GM12878 (cell line): ENCODE measurements at regions not wholly inside any gene's neighbourhood (a gene's known extent, or its start where the extent isn't known, plus 50 kb on each side); places are given as distances from the start of the nearest gene placed in this dataset.

Experiments
- ATAC-seq: fragments of 200-7000 bp; cut with Tn5 transposase; 3 replicates; pipeline ENCODE4 v1.9.1; 2020; ENCODE audit warnings: mild to moderate bottlenecking, moderate library complexity
- BruUV-seq: library from RNA; stranded (reverse); fragments of 400-500 nt; replicated peaks from 2 replicates; lab custom pipeline; 2021; lab: Mats Ljungman, UMichigan
- CTCF ChIA-PET: fragments of 300-600 bp; sonication (Branson Sonifier 250); formaldehyde crosslinking; extraction: SDS; loops from one replicate; lab custom pipeline; 2021; ENCODE audit warnings: inconsistent platforms; lab: Yijun Ruan, JAX
- POLR2A ChIA-PET: fragments of 350-600 bp; formaldehyde crosslinking; extraction: SDS; loops from one replicate; lab custom pipeline; 2021; ENCODE audit warnings: inconsistent platforms; lab: Charles Lee
- RAD21 ChIA-PET: fragments of 300-600 bp; sonication (Branson Sonifier 250); formaldehyde crosslinking; loops from one replicate; lab custom pipeline; 2023; ENCODE audit warnings: antibody characterized with exemption; ENCODE audit not compliant: unreplicated experiment; lab: Charles Lee
- SMC1A ChIA-PET: fragments of 300-600 bp; sonication (Branson Sonifier 250); formaldehyde crosslinking; loops from one replicate; lab custom pipeline; 2023; ENCODE audit not compliant: unreplicated experiment, uncharacterized antibody; lab: Charles Lee
- DNase-seq: peaks from one replicate; pipeline ENCODE4 v3.0.0-alpha.2; 2011; ENCODE audit warnings: low read depth, low spot score
- FAIRE-seq: peaks from 3 replicates; lab custom pipeline; 2011; peaks lifted over from hg19 to GRCh38; lab: Jason Lieb, UNC
- H2AFZ ChIP-seq: 2 replicates; pipeline ENCODE4 v1.6.0; 2011; ENCODE audit warnings: low read depth, low read length, control low read depth; ENCODE audit not compliant: control insufficient read depth
- H3K27ac ChIP-seq: 2 replicates; pipeline ENCODE4 v1.5.1; 2011; ENCODE audit warnings: control low read depth; ENCODE audit not compliant: control insufficient read depth, insufficient read depth
- H3K27me3 ChIP-seq, 2 experiments: replicated peaks in 1 of 2; 2 replicates each; pipeline versions ENCODE4 v1.6.0 to v1.6.1; 2011; ENCODE audit warnings: low read length in 1 of 2; ENCODE audit not compliant: control insufficient read depth in 2 of 2, insufficient read depth in 2 of 2
- H3K36me3 ChIP-seq, 2 experiments: 2 replicates each; pipeline ENCODE4 v1.5.1; 2011; ENCODE audit warnings: low read length in 1 of 2; ENCODE audit not compliant: control insufficient read depth in 2 of 2, insufficient read depth in 2 of 2
- H3K4me1 ChIP-seq: 2 replicates; pipeline ENCODE4 v1.6.1; 2011; ENCODE audit warnings: mild to moderate bottlenecking, low read length, moderate library complexity, mixed read lengths; ENCODE audit not compliant: control insufficient read depth, insufficient read depth
- H3K4me2 ChIP-seq: 2 replicates; pipeline ENCODE4 v1.6.0; 2011; ENCODE audit warnings: control low read depth; ENCODE audit not compliant: control insufficient read depth, insufficient read depth
- H3K4me3 ChIP-seq: fragments of 200-600 bp; sonication (generic); 2 replicates; pipeline ENCODE4 v1.5.1; 2016
- H3K79me2 ChIP-seq: 2 replicates; pipeline ENCODE4 v1.6.0; 2011; ENCODE audit warnings: low read length; ENCODE audit not compliant: control insufficient read depth, insufficient read depth
- H3K9ac ChIP-seq: 2 replicates; pipeline ENCODE4 v1.8.0; 2011; ENCODE audit warnings: low read length, control low read depth, mixed read lengths; ENCODE audit not compliant: control insufficient read depth, insufficient read depth
- H3K9me3 ChIP-seq: replicated peaks from 3 replicates; pipeline ENCODE4 v1.5.1; 2011; ENCODE audit warnings: mild to moderate bottlenecking, low read length; ENCODE audit not compliant: control insufficient read depth, insufficient read depth
- H4K20me1 ChIP-seq: 2 replicates; pipeline ENCODE4 v1.6.0; 2011; ENCODE audit not compliant: control insufficient read depth, insufficient read depth
- CBFB ChIP-seq: IDR thresholded peaks from 2 replicates; pipeline ENCODE4 v1.6.1; 2016; ENCODE audit warnings: antibody characterized with exemption, low read depth
- CTCF ChIP-seq, 3 experiments: IDR thresholded peaks in 2 of 3; conservative IDR thresholded peaks in 1 of 3; 2 replicates each; pipeline ENCODE4 v1.5.1; 2011; ENCODE audit warnings: low read depth in 3 of 3, low read length in 3 of 3, mild to moderate bottlenecking in 3 of 3, control low read depth in 2 of 3, moderate library complexity in 2 of 3, inconsistent platforms in 1 of 3, mixed read lengths in 1 of 3; ENCODE audit not compliant: control insufficient read depth in 2 of 3, insufficient read depth in 1 of 3; ENCODE audit errors: extremely low read depth in 1 of 3
- EGR1 ChIP-seq, 2 experiments: IDR thresholded peaks; 1 replicate in 1 of 2; 2 replicates in 1 of 2; pipeline ENCODE4 v1.6.1; 2011 to 2012; ENCODE audit warnings: low read depth in 2 of 2, low read length in 2 of 2, borderline replicate concordance in 1 of 2, mild to moderate bottlenecking in 1 of 2, moderate library complexity in 1 of 2
- HCFC1 ChIP-seq: fragments of 150-350 bp; IDR thresholded peaks from 2 replicates; pipeline ENCODE4 v1.6.1; 2014; ENCODE audit warnings: low read length
- KDM1A ChIP-seq: fragments of 200-600 bp; sonication (generic); IDR thresholded peaks from 2 replicates; pipeline ENCODE4 v1.6.1; 2016; ENCODE audit warnings: borderline replicate concordance
- LARP7 ChIP-seq: fragments of 450-650 bp; IDR thresholded peaks from 2 replicates; pipeline ENCODE4 v1.6.1; 2017; ENCODE audit warnings: mild to moderate bottlenecking
- MEF2B ChIP-seq: fragments of 450-650 bp; IDR thresholded peaks from 2 replicates; pipeline ENCODE4 v1.6.1; 2018; ENCODE audit warnings: mild to moderate bottlenecking, moderate library complexity; ENCODE audit not compliant: partially characterized antibody, poor library complexity, severe bottlenecking
- NFXL1 ChIP-seq: fragments of 450-650 bp; IDR thresholded peaks from 2 replicates; pipeline ENCODE4 v1.6.1; 2017; ENCODE audit warnings: antibody characterized with exemption, mild to moderate bottlenecking, borderline replicate concordance
- RBBP5 ChIP-seq: fragments of 200-600 bp; sonication (generic); conservative IDR thresholded peaks from 2 replicates; pipeline ENCODE4 v1.6.1; 2016
- SIN3A ChIP-seq: IDR thresholded peaks from 2 replicates; pipeline ENCODE4 v1.6.1; 2012; ENCODE audit warnings: low read depth, low read length, improper control_type of control experiment
- SKIL ChIP-seq: fragments of 450-650 bp; IDR thresholded peaks from 2 replicates; pipeline ENCODE4 v1.6.1; 2017; ENCODE audit warnings: mild to moderate bottlenecking, low read depth, inconsistent platforms; ENCODE audit not compliant: poor library complexity, severe bottlenecking
- SP1 ChIP-seq: IDR thresholded peaks from one replicate; pipeline ENCODE4 v1.6.1; 2011; ENCODE audit warnings: low read depth, low read length
- TARDBP ChIP-seq: IDR thresholded peaks from 2 replicates; pipeline ENCODE4 v1.6.1; 2016; ENCODE audit warnings: borderline replicate concordance
- USF1 ChIP-seq: IDR thresholded peaks from 2 replicates; pipeline ENCODE4 v1.6.1; 2011; ENCODE audit warnings: borderline replicate concordance, low read depth, mild to moderate bottlenecking, moderate library complexity, mixed read lengths, low read length; ENCODE audit not compliant: insufficient read depth; ENCODE audit errors: extremely low read length
- WRNIP1 ChIP-seq: IDR thresholded peaks from 2 replicates; pipeline ENCODE4 v1.6.1; 2011; ENCODE audit warnings: low read depth, low read length, improper control_type of control experiment, borderline replicate concordance
- ZBTB33 ChIP-seq: fragments of 450-650 bp; IDR thresholded peaks from 2 replicates; pipeline ENCODE4 v1.6.1; 2017; ENCODE audit warnings: mild to moderate bottlenecking
- WGBS: methylation state at CpG from one replicate; pipeline ENCODE4 v1.1.6; 2016; ENCODE audit warnings: low lambda C conversion rate; ENCODE audit not compliant: insufficient replicate concordance, insufficient coverage; ENCODE audit errors: missing lambda C conversion rate; 5-methylcytosine and 5-hydroxymethylcytosine counted together
- in situ Hi-C: fragments of 300-500 bp; cut with MboI; formaldehyde crosslinking; loops from 9 replicates; pipeline ENCODE4 v1.14.3; 2018; ENCODE audit warnings: mixed read lengths
- intact Hi-C: fragments of 100-400 bp; cut with micrococcal nuclease; formaldehyde crosslinking; loops from one replicate; pipeline ENCODE4 v1.14.2; 2022; ENCODE audit not compliant: unreplicated experiment

- H3K4me3 ChIP-seq: no peak overlapping the region
- H3K36me3 ChIP-seq: no peaks in the 10 kb centered on the region
- DNase-seq: no peak
- RAD21 ChIA-PET: no interaction called here
- CTCF ChIA-PET: no interaction called here
- 50% methylated on average over 2 of the region's 2 CpGs for WGBS
- no peak overlapping the region for H3K27ac ChIP-seq
- H3K27me3 ChIP-seq: no peaks in the 10 kb centered on the region
- no peaks in the 10 kb centered on the region for H4K20me1 ChIP-seq
- no peaks in the 10 kb centered on the region for H3K9me3 ChIP-seq
- no peak overlapping the region for H2AFZ ChIP-seq
- H3K4me2 ChIP-seq: no peak overlapping the region
- SMC1A ChIA-PET: no interaction called here
- no peak overlapping the region for H3K9ac ChIP-seq
- in situ Hi-C loops: no loop called here
- no peaks in the 10 kb centered on the region for H3K79me2 ChIP-seq
- BruUV-seq: no TSS peak
- no peak for FAIRE-seq
- ATAC-seq: no peak
- intact Hi-C loops: loop anchor here (5.0 kb wide), 1 partner anchor 83 kb away; no protein-coding TSS in a partner anchor
- TF ChIP-seq SP1 (no peak), ZBTB33 (no peak), RBBP5 (no peak), HCFC1 (no peak), CTCF (IDR thresholded peaks at IDR 0.05 in 2 of 3, conservative IDR thresholded peaks at IDR 0.05 in 1 of 3; ENCODE audit: control insufficient read depth in 2 of 3, extremely low read depth in 1 of 3, insufficient read depth in 1 of 3, low read depth in 3 of 3, low read length in 3 of 3) (no peak), WRNIP1 (no peak), LARP7 (no peak), CBFB (no peak), KDM1A (no peak), EGR1 (IDR thresholded peaks at IDR 0.05; ENCODE audit: borderline replicate concordance in 1 of 2, low read depth in 2 of 2, low read length in 2 of 2) (no peak), MEF2B (no peak), NFXL1 (no peak), SKIL (no peak), TARDBP (no peak), SIN3A (no peak), USF1 (no peak)
- H3K4me1 ChIP-seq: no peaks in the 10 kb centered on the region
- POLR2A ChIA-PET: no interaction called here
Observed at GRCh38 chr5:97839341-97840086, 656.5 kb upstream of the RIOK2 start.
